DMS153 treated with DMSO at 0.1 percent for 48 hours (cell line): ENCODE measurements at regions not wholly inside any gene's neighbourhood (a gene's known extent, or its start where the extent isn't known, plus 50 kb on each side); places are given as distances from the start of the nearest gene placed in this dataset.

Experiments
- DNase-seq: peaks from one replicate; lab custom pipeline; 2025; ENCODE audit not compliant: unreplicated experiment; lab: John Stamatoyannopoulos, UW

DNA sequence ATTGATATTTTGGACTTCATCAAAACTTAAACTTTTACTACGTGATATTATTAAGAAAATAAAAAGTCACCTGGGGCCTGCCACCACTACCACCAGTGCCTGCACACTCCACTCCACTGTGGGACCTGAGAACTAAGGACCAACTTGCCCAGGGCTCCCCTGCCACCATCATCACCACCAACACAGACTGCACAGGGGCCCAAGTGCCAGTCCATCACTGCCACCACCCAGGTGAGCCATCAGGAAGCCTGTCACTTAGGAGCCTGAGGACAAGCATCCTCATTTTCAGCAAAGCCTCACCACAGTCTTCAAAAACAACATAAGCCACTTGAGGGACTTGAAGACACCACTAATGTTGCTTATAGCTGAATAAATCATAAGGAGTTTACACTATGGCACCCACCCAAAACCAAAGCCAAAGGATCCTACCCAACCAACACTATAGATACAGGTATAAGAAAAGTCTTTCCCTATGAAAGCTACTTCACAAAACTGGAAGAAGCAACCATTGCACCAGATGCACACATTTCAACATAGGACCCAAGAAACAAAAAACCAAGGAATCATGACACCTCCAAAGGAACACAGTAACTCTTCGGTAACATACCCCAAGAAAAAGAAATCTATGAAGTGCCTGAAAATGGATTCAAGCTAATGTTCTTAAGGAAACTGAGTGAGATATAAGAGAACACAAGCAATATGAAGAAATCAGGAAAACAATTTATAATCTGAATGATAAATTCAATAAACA, 73.6 kb upstream of the GNAZ start:
- DNase-seq = no peak

DNA sequence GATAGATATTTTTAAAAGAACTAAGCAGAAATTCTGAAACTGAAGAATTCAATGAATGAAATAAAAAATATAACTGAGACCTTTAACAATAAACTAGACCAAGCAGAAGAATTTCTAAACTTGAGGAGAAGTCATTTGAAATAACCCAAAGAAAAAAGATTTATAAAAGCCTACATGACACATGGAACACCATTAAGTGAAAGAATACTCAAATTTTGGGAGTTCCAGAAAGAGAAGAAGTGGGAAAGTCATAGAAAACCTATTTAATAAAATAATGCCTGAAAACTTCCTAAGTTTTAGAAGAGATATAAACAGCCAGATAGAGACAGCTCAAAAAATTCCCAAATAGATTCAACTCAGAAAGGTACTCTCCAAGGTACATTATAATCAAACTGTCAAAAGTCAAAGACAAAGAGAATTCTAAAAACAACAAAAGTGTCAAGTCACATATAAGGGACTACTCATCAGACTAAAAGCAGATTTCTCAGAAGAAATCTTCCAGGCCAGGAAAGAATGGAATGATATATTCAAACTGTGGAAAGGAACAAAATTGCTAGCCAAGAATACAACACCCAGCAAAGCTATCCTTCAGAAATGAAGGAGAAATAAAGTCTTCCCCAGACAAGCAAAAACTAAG, 72.9 kb upstream of the GNAZ start:
- DNase-seq = no peak

- no peak for DNase-seq
Observed at GRCh38 chr22:22997988-22998387, 72.3 kb upstream of the GNAZ start.

- DNase-seq = no peak
Observed at GRCh38 chr22:22999523-22999922, 70.8 kb upstream of the GNAZ start.

DNA sequence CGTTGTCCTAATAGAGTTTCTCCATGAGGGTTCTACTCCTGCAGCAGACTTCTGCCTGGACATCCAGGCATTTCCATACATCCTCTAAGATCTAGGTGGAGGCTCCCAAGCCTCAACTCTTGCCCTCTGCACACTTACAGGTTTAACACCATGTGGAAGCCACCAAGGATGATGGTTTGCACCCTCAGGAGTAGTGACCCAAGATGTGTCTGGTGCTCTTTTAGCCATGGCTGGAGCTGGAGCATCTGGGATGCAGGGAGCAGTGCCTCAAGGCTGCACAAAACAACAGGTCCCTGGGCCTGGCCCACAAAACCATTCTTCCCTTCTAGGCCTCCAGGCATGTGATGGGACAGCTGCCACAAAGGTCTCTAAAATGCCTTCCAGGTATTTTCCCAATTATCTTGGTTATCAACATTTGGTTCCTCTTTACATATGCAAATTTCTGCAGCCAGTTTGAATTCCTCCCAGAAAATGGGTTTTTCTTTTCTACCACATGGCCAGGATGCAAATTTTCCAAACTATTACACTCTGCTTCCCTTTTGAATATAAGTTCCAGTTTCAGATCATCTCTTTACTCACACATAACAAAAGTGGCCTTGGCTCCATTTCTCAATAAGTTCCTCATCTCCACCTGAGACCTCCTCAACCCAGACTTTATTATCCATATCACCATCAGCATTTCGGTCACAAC, 69.5 kb upstream of the GNAZ start:
- no peak for DNase-seq

GRCh38 chr22:23001463-23001862, 68.9 kb upstream of the GNAZ start:
- no peak for DNase-seq

- no peak for DNase-seq
Observed at GRCh38 chr22:23002612-23003180, 67.6 kb upstream of the GNAZ start.

DNA sequence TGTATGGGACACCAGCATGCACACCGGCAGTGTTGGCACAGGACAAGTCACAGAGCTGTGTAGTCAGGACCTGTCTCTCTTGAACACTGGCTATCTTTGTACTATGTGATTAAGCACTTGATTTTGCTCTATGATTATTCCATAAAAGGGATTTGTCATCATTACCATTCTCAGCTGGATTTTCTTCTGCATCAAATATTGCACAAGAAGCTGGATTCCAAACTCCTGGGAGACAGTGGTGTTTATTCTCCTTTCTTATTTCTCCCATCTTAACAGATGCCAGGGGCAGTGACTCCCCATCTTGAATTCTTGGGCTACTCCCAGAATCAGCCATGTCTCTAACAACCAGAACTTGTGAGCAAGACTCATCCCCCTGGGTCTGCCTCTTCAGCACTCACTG, 62.5 kb upstream of the GNAZ start:
- no peak for DNase-seq

- no peak for DNase-seq
Observed at GRCh38 chr22:23008896-23009295, 61.4 kb upstream of the GNAZ start.
